HEK293 (cell line): ENCODE measurements at regions not wholly inside any gene's neighbourhood (a gene's known extent, or its start where the extent isn't known, plus 50 kb on each side); places are given as distances from the start of the nearest gene placed in this dataset.

ENCODE experiments used
- GLI2 ChIP-seq: fragments of 450-650 bp; formaldehyde crosslinking; IDR thresholded peaks from 2 replicates; pipeline ENCODE4; 2017; ENCODE audit warnings: missing biosample characterization, missing genetic modification characterization, low read depth, borderline replicate concordance
- PRDM10 ChIP-seq: fragments of 450-650 bp; formaldehyde crosslinking; IDR thresholded peaks from 2 replicates; pipeline ENCODE4 v1.5.1; 2016; ENCODE audit warnings: missing biosample characterization, missing genetic modification characterization
- PRDM2 ChIP-seq: fragments of 450-650 bp; formaldehyde crosslinking; IDR thresholded peaks from 2 replicates; pipeline ENCODE4 v1.5.1; 2016; ENCODE audit warnings: missing biosample characterization, missing genetic modification characterization, borderline replicate concordance
- ZBTB1 ChIP-seq: fragments of 450-650 bp; formaldehyde crosslinking; IDR thresholded peaks from 2 replicates; pipeline ENCODE4 v1.5.1; 2016; ENCODE audit warnings: missing biosample characterization, missing genetic modification characterization
- ZFP3 ChIP-seq: fragments of 450-650 bp; formaldehyde crosslinking; IDR thresholded peaks from 2 replicates; pipeline ENCODE4 v1.5.1; 2016; ENCODE audit warnings: low read depth, missing biosample characterization, missing genetic modification characterization
- ZNF2 ChIP-seq: fragments of 450-650 bp; formaldehyde crosslinking; IDR thresholded peaks from 2 replicates; pipeline ENCODE4 v1.5.1; 2016; ENCODE audit warnings: missing biosample characterization, missing genetic modification characterization
- ZNF341 ChIP-seq: fragments of 450-650 bp; formaldehyde crosslinking; IDR thresholded peaks from 2 replicates; pipeline ENCODE4; 2016; ENCODE audit warnings: low read depth, missing biosample characterization, missing genetic modification characterization
- ZNF548 ChIP-seq: fragments of 450-650 bp; formaldehyde crosslinking; IDR thresholded peaks from 2 replicates; pipeline ENCODE4 v1.5.1; 2016; ENCODE audit warnings: missing biosample characterization, missing genetic modification characterization
- ZNF701 ChIP-seq: fragments of 450-650 bp; formaldehyde crosslinking; IDR thresholded peaks from 2 replicates; pipeline ENCODE4 v1.5.1; 2016; ENCODE audit warnings: missing biosample characterization, missing genetic modification characterization
- TF ChIP-seq, protein P1 (sequence below): fragments of 450-650 bp; formaldehyde crosslinking; IDR thresholded peaks from 2 replicates; pipeline ENCODE4 v1.5.1; 2016; ENCODE audit warnings: missing biosample characterization, missing genetic modification characterization
- TF ChIP-seq, protein P2 (sequence below): fragments of 450-650 bp; formaldehyde crosslinking; IDR thresholded peaks from 2 replicates; pipeline ENCODE4 v1.5.1; 2016; ENCODE audit warnings: missing biosample characterization, missing genetic modification characterization, low read depth

- no peak for TF ChIP-seq ZFP3 (tag by site-specific recombination)
- TF ChIP-seq, protein P1, sequence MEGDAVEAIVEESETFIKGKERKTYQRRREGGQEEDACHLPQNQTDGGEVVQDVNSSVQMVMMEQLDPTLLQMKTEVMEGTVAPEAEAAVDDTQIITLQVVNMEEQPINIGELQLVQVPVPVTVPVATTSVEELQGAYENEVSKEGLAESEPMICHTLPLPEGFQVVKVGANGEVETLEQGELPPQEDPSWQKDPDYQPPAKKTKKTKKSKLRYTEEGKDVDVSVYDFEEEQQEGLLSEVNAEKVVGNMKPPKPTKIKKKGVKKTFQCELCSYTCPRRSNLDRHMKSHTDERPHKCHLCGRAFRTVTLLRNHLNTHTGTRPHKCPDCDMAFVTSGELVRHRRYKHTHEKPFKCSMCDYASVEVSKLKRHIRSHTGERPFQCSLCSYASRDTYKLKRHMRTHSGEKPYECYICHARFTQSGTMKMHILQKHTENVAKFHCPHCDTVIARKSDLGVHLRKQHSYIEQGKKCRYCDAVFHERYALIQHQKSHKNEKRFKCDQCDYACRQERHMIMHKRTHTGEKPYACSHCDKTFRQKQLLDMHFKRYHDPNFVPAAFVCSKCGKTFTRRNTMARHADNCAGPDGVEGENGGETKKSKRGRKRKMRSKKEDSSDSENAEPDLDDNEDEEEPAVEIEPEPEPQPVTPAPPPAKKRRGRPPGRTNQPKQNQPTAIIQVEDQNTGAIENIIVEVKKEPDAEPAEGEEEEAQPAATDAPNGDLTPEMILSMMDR (tag by site-specific recombination) = no peak
- no peak for TF ChIP-seq PRDM2 (tag by site-specific recombination)
- no peak for TF ChIP-seq ZNF701 (tag by site-specific recombination)
- no peak for TF ChIP-seq ZNF341 (tag by site-specific recombination)
- TF ChIP-seq ZNF548 (tag by site-specific recombination) = no peak
- no peak for TF ChIP-seq PRDM10
- no peak for TF ChIP-seq ZBTB1 (tag by site-specific recombination)
- TF ChIP-seq, protein P2, sequence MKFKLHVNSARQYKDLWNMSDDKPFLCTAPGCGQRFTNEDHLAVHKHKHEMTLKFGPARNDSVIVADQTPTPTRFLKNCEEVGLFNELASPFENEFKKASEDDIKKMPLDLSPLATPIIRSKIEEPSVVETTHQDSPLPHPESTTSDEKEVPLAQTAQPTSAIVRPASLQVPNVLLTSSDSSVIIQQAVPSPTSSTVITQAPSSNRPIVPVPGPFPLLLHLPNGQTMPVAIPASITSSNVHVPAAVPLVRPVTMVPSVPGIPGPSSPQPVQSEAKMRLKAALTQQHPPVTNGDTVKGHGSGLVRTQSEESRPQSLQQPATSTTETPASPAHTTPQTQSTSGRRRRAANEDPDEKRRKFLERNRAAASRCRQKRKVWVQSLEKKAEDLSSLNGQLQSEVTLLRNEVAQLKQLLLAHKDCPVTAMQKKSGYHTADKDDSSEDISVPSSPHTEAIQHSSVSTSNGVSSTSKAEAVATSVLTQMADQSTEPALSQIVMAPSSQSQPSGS (tag by site-specific recombination) = no peak
- TF ChIP-seq GLI2 (tag by site-specific recombination) = no peak
- TF ChIP-seq ZNF2 = no peak
Observed at GRCh38 chr4:138408758-138409157, 166.6 kb upstream of the SLC7A11 start.
